ENCODE measurements at regions not wholly inside any gene's neighbourhood (a gene's known extent, or its start where the extent isn't known, plus 50 kb on each side); places are given as distances from the start of the nearest gene placed in this dataset.
"Not testable (repeated sequence)": the region's sequence is repeated elsewhere in the genome, so short reads cannot be mapped to it uniquely, and the experiment has no call there.

DNA sequence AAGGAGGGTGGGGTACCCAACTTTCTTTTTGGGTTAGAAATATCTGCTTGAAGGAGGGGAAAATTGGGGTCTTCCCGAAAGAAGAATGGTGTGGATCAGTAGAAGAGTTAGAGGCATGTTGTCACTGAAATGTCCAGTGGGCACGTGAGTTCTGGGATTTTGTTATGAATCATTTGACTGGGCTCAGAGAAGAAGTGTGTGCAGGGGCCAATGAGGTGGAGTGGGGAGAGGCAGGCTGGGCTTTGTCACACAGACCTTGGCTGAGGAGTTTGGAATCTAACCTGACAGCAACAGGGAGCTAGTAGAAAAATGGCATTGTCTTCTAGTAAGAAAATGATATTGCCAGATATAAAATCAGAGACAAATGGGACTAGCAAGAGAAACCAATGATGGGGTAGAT, 436.8 kb downstream of the MFSD1 start:
- DNase-seq, result no peak

DNA sequence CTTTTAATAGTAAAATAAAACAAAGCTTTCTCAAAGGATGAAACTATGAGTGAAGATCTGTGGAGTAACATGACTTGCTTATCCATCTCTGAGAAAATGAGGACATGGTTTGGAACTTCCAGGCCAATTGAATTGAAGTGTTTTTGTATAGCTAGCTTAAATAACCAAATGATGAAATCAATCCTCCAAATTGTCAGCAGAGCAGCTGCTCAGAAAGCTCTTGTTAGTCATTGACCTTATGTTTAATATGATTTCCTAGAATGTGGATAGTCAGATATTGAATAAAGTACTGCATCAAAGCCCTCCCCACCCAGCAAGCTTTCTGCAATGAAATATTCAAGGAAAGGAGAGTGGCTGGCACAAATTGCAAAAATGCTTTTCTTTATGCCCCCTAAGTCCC, 437.2 kb downstream of the MFSD1 start:
- peak; percentile 86 for DNase-seq

DNA sequence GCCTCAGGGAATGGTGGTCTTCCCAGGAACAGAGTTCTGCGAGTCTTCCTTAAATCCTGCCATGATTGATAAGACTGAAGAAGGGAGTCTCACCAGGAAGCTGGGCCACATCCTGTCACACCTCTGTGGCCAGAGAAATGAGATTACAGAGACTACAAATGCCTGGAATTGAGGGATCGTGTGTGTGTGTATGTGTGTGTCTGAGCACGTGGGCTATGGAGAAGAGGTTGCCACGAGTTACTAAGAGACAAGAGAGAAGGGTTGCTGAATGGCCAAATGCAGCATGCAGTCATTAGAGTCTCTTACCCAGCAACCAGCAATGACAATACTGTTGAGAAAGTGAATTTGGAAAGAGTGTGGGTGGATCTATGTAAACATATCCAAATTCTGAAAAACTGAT, 443.1 kb downstream of the MFSD1 start:
- DNase-seq, result no peak

DNA sequence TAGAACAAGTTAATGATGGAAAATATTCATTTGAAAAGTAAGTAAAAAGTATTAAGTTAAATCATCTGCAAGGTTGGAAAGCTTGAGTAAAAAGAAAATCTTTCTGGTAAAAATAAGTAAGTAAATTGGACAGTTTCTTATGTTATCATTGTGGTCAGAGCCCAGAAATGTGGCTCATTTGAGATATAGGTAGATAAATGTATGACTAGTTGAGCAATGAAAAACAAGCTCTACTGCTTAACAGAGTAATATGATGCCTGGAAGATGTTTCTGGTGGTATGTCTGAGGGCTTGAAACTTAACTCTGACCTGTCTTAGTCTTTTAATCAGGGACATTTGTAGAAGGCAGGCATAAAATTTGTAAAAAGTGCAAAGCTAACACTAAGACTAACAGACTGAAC, 444.0 kb downstream of the MFSD1 start:
- no peak for DNase-seq

DNA sequence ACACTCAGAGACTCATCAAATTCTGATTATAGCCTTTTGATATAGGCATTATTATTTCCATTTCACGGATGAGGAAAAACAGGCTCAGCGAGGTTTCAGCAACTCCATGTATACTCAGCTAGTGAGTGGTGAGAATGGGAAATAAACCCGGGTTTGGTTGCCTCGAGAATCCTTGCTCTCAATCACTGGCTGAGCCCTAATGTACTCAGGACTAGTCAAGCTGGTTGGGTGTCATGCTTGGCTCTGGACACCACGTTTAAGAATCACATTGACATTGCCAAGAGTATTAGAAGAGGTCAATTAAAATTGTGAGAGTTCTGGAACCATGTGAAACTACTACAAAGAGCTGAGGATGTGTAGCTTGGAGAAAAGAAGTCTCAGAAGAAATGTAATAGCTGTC, 444.5 kb downstream of the MFSD1 start:
- no peak for DNase-seq

DNA sequence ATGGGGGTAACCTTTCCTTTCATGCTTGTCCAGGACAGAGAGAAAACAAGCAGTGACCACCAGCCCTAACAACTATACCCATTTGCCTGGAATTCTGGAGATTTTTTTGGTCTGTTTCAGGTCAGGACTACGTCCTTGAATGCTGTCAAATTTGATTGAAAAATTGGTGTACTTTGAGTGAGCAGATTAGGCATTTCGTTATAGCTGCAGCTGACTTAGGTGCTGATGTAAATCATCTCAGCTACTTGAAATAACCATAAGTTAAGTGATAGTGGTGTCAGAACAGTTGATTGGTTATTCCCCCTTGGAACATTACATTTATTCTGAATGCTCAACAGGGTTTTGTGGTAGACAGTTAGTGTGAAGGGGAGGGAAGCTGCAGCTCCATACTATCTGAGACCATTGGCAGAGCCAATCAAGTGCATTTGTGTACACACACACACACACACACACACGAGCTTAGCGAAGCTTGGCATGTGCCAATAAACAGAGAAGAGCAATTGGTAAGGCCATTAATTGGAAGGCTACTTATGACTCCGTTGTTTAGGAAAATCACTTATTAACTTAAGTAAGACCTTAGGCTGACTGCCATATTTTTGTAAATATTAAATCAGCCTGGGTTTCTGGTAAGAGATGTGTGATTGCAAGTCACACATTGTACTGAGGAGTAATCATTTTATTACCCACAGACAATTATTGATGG, 447.8 kb downstream of the MFSD1 start:
- no peak for DNase-seq

DNA sequence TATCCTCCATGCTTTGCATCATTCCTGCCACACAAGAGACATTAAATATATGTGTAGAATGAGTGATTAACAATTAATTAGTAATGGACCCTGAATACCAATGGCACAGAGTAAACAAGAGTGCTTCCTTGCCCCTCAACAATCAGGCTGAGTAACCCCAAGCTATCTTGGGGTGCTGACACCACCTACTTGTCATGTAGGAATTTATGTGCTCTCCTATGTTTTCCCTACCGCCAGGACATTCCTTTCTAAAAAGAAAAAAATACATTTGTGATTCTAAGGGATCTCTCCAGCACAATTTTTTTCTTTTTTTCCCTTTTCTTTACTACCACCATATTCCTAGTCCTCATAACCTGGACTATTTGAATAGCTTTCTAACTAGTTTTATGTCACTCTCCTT, 449.1 kb downstream of the MFSD1 start:
- DNase-seq, result no peak

DNA sequence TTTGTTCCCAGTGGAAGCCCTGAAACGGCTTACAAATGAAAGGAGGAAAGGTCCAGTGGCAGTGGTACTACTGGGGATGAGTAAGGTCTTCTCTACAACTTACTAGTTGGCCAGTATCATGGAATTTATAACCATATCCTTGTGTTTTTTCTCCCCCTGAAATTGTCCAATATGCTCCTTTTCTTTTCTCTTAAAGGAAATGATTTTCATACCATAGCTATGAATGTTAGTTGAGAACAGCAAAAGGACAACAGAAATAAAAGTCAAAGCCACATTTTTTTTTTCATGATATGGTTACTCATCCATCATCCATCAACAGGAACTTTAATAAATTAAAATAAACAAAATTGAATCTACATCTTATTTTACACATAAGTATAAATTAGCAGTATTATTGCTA, 450.4 kb downstream of the MFSD1 start:
- DNase-seq, result no peak

DNA sequence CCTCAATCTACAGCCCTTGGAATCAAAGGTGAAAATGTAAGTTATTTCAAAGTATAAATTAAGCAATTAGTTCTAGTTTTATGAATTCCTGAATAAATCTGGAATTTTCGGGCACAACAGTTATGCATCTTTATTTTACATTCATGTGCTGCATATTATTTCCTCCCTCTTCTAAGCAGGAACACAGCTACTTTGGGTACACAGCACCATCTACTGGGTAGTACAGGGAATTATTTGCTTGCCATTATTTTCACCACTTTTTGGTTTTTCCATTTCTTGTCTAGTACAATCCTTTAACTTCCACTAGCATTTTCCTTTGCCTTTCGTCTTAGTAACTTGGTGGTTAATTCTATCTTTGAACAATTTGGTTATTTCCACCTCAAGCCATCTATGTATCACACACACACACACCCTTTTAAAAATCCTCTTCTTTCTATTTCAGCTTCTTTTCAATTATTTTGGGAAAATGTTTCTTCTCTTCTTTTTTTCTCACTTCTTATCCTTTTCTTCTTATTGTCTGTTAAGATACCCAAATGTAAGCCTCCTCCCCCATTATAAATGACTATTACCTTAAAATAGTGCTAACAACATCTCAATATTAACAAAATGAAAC, 451.0 kb downstream of the MFSD1 start:
- no peak for DNase-seq

DNA sequence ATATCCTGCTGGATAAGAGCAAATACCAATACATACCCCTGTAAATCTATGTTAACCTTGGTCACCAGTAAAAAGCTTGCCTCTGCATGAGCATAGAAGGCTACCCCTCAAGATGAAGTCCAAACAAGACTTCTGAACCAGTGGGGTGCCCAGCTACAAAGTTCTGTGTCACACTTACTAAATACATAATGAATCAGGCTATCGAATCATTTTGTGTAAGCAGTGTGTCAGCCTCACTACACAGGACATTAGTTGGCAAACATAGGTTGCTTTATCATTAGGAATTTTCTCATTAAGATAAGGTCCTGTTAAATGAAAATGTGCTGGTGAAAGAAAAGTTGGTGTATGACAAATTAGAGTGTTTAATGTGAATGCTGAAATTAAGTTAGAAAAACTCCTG, 452.0 kb downstream of the MFSD1 start:
- no peak for DNase-seq

DNA sequence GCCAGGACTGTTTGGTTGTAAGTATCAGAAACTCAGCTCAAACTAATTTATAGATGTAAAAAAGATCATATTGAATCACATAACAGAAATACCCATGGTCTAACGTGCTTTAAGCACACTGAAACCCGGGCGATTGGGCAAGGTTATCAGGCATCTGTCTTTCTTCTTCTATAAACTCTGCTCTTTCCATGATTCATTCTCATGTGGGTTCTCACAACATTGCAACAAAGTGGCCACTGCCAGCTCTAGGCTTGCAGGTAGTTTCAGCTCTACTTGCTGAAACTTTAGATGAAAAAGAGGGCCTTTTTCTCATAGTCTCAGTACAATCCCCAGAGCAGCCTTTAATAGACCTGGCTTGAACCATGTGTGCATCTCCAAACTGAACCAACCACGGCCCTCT, 456.1 kb downstream of the MFSD1 start:
- DNase-seq, result no peak

DNA sequence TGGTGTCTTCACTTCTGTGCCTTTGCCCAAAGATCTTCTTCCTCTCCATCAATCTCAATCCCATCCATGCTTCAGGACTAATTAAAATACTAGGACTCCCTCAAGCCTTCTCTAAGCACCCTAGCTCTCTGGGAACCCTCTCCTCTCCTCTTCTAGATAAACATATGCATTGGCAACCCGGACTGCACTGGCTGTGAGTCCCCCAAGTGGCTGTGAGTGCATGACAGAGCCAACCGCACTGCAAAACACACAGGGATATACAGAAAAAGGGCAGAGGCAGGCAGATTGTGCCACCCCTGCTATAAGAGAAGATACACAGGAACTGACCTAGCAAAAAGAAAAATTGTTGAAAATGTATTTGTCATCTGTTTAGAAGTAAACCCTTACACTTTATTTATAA, 457.1 kb downstream of the MFSD1 start:
- no peak for DNase-seq

DNA sequence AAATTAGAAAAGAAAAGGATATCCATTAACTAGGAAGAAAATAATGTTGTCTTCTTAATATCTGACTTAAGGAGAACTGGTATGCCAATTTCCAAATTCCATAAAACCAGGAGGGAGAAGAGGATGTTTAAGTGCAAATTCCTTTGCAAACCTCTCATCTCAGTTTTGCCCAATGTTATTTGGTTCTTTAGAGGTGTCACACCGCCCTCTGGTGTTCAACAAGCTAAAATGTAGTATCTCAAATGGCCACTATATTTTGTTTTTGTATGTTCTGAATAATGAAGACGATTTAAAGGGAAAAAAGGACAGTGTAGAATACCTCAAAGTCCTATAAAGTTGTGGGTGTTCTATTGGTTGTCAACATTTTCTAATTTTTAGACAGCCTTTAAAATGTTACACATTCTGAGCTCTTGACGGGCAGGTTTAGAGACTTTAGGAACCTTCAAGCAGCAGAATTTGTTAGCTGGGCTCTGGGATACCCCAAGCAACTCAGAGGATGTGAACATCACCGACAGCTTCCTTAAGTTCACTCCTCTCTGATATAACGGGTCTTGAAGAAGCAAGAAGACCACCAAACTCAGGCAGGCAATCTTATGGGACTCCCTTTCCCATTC, 458.3 kb downstream of the MFSD1 start:
- no peak for DNase-seq

DNA sequence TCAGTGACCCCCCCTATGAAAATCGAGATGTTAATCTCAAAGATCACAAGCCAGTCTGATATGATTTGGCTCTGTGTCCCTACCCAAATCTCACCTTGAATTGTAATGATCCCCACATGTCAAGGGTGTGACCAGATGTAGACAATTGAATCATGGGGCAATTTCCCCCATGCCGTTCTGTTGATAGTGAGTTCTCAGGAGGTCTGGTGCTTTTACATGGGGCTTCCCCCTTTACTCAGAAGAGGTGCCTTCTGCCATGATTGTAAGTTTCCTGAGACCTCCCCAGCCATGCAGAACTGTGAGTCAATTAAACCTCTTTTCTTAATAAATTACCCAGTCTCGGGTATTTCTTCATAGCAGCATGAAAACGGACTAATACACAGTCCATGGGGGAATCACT, 459.5 kb downstream of the MFSD1 start:
- not testable (repeated sequence) for DNase-seq

DNA sequence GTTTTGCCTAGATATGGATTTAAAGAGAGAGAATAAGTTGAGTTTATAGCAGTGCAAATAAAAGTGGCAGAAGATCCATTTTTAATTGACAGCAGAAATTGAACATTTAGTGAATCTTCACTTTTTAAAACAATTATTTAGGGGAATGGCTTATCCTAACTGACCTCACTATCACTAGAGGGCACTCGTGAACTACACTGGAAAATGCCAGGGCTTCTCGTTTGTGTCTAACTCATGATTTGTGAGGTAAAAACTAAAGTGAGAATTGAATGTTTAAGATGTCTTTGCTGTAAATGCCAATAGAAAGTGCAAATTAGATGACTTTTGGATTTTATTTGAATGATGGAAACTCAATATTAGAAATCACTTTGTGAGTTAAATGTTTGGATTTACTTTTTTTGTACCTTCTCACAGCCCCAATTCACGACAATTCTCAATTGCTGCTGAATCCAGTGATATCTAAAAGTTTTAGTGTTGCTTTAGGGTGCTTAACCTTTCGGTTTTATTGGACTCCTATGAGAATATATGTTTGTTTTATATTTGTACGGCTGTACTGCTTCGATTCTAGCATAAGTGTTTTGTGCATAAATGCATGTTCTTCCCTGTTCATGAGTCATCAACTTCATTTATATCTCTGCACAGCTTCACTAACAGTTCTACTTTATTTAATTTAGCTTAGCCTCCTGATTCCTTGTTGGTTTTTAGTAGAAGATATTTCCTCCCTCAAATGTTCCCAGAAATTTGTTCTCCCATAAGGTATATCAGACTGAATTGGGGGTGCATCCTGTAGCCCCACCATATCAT, 462.1 kb downstream of the MFSD1 start:
- DNase-seq, result no peak

DNA sequence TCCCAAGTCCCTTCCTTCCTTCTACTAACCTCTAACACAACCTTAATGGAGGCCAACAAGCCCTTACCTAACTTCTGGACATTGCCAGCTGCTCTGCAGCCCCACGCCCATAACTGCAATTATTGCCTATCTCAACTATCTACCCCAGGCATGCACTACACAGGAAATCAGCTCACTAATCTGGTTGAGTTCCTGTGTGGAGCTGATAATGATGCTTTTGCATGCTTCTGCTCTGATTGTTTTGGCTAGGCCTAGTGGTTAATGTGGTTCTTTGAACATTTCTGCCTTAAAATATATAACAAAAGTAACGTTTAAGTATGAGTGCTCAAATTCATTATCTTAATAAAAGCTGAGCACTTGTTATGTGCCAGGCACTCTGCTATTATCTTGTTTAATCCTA, 463.9 kb downstream of the MFSD1 start:
- DNase-seq, result no peak

DNA sequence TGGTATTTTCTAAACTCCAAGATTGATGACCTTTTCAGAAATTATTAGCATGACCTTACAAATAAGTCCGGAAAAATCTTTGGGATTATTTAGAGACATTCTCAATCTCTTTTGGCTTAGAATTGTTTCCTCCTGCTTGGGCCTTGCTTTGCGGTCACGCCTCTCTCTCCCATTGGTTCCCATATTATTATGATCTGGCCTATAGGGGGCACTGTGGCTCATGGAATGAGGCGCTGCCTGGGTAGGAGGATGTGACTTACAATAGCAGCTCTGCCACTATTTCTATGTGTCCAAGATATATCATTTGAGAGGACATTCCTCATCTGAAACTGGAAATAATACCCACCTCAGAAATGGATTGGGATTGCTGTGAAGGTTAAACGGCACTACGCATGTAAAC, 464.9 kb downstream of the MFSD1 start:
- peak; percentile 27 for DNase-seq

DNA sequence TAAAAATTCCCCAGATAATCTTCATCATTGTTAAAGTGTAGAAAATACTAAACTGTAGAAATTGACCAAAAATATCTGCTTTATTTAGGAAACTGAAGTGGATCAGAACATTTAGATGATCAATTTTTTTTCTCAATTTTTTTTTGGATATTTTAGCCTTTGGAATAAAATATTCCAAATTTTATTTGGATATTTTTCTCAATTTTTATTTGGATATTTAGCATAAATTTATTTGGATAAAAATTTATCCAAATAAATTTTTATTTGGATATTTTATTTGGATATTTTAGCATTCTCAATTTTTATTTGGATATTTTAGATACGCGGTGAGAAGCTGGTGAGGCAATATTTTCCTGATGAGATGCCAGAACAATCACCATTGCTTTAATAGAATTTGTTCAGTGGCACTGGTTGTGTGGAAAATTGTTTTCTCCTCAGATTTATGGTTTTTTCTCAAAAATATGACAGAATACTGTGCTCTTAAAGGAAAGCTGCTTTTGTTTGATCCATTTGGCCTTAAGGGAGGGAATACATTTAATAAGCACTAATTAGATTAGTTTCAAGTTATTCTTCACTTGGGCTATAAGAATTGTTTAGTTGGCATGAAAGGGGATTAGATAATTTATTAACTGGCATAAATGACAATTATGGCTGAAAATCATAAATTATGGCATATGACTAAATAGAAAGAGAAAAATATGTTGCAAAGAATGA, 470.1 kb downstream of the MFSD1 start:
- no peak for DNase-seq

DNA sequence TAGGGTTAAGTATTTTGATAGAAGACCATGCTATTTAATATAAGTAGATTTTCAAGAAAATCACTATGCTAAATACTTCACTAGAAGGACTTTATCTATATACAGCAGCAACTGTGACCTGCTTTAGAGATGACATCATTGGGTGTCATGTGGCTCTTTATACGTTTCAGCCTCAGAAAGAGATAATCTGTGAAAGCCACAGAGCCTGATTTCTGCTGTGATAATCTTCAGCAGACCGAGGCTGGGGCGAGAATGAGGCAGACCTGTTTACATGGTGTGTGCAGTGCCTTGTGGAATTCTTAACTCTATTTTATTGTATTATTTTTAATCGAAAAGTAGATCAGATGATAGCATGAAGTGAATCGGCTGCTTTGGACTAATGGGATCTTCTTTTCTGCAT, 471.2 kb downstream of the MFSD1 start:
- DNase-seq, result no peak

DNA sequence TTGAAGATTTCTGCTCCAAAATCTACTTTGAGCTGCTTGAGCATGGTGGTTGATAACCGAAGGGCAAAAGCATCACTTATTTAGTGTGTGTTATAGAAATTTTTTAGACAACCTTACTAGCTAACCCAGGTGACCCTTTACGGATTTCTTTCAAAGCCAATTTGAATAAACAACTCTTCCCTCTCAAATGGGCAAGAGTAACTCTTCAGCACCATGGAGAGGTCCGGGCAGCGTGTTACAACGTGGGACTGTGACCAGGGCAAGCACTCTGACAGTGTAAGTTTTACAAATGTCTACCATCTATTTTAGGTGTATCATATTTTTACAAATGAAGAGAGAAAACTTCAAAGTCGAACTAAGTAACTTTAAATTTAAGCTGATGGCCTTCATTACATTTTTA, 471.8 kb downstream of the MFSD1 start:
- no peak for DNase-seq

DNA sequence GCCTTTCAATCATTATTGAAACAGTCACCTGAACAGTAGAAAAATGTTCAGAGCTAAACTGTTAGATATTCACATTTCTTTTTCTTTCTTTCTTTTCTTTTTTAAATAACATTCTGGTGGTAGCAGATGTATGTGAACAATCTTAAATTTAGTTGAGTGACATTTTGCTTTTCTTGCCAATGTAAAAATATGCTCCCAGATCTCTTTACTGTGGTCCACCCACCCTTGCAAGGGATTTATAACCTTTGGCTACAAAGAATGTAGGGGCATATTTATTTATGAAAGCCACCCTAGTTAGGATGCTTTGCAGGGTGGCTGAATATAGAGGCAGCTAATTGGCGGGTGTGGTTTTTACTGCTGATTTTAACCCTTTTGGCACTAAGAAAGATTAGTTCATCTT, 473.9 kb downstream of the MFSD1 start:
- DNase-seq, result no peak

DNA sequence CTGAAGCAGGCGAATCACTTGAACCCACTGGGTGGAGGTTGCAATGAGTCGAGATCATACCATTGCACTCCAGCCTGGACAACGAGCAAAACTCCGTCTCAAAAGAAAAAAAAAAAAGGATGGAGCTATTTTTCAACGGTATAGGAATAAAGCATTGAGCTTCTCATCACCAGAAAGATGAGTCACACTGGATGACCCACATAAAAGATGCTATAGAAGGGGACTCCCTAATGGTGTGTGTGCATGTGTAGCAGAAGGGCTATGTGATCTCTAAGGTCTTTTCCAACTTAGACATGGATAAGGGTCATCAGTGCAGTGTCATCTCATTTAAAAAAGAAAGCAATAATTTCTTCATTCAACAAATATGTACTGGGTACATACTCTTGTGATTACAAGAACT, 476.0 kb downstream of the MFSD1 start:
- no peak for DNase-seq
